Activated naive CD4-positive, alpha-beta T cell treated with anti-CD3 and anti-CD28 coated beads, Interleukin-2, amount 50 U/mL, for 72 hours (primary cell): ENCODE measurements at regions not wholly inside any gene's neighbourhood (a gene's known extent, or its start where the extent isn't known, plus 50 kb on each side); places are given as distances from the start of the nearest gene placed in this dataset.
A peak's percentile ranks its signal among the peaks of the same experiment; 100 is the strongest.
"Not testable (repeated sequence)": the region's sequence is repeated elsewhere in the genome, so short reads cannot be mapped to it uniquely, and the experiment has no call there.

Source experiments
- ATAC-seq, 2 donors: fragments of 150-1000 bp; cut with Tn5 transposase; 2 replicates each; pipeline ENCODE4 v1.10.0; 2021; ENCODE audit warnings: mild to moderate bottlenecking in 2 of 2, moderate library complexity in 2 of 2
- DNase-seq, 2 donors: peaks; one replicate each; pipeline ENCODE4 v3.0.0; 2021 to 2022; ENCODE audit warnings: low spot score in 2 of 2
- H3K27ac Mint-ChIP-seq, 2 donors: one replicate each; pipeline ENCODE4 v1.8.0; 2022; ENCODE audit warnings: mild to moderate bottlenecking in 2 of 2, mixed read lengths in 2 of 2
- H3K36me3 Mint-ChIP-seq, 2 donors: one replicate each; pipeline ENCODE4 v1.8.0; 2022; ENCODE audit warnings: mixed read lengths in 2 of 2
- H3K9me3 Mint-ChIP-seq, 2 donors: one replicate each; pipeline ENCODE4 v1.8.0; 2022; ENCODE audit warnings: mixed read lengths in 2 of 2

DNA sequence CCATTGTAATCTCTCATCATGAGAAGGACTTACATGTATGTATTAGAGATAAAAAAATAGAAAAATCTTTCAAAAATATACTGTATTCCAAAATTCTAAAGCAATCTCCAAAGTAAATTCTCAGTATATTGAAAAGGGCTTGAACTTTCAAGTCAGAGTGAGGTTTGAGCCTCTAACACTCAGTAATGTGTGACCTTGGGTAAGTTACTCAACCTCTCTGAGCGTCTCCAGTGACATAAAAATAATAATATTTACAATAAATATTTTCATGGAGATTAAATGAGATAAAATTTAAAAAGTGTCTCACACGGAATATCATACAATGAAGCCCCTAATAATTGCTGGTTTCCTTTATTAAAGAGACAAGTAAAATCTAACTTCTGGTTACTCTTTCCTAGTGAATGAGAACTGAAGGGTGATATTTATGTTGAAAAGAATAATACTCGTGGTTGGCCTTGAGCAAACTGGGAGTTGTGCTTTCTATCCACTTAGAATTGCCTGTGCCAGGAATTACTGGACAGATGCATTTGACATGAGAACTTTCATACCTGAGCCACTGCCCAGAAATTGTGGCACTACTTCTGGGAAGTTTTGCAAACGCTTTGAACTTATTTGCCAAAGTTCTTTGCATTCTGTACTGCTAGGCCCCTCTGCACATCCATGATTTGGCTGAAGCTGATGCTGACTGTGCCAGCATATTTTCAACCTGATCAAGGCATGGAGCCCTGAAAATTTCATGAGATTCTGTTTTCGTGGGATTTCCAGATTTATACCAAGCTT is 933.7 kb downstream of the GALC start:
- H3K36me3 Mint-ChIP-seq = no peaks in the 10 kb centered on the region
- H3K9me3 Mint-ChIP-seq = peaks cover 4 to 21% of the 10 kb centered on the region in 2 donors
- ATAC-seq (no peak), DNase-seq (no peak)
- no peak overlapping the region for H3K27ac Mint-ChIP-seq

DNA sequence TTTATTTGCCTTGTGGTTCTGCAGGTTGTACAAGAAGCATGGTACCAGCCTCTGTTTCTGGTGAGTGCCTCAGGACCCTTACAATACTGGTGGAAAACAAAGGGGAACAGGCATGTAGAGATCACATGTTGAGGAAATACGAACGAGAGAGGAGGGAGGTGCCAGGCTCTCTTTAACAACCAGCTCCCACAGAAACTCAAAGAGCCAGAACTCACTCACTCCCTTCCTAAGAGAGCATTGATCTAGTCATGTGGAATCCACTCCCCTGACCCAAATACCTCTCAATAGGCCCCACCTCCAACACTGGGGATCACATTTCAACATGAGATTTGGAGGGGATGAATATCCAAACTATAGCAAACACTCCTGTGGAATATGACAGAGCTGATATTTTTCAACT is 938.0 kb downstream of the GALC start:
- H3K9me3 Mint-ChIP-seq = peaks cover 0 to 7% of the 10 kb centered on the region in 2 donors
- H3K36me3 Mint-ChIP-seq = no peaks in the 10 kb centered on the region
- H3K27ac Mint-ChIP-seq = no peak overlapping the region
- no peak for DNase-seq
- no peak for ATAC-seq

DNA sequence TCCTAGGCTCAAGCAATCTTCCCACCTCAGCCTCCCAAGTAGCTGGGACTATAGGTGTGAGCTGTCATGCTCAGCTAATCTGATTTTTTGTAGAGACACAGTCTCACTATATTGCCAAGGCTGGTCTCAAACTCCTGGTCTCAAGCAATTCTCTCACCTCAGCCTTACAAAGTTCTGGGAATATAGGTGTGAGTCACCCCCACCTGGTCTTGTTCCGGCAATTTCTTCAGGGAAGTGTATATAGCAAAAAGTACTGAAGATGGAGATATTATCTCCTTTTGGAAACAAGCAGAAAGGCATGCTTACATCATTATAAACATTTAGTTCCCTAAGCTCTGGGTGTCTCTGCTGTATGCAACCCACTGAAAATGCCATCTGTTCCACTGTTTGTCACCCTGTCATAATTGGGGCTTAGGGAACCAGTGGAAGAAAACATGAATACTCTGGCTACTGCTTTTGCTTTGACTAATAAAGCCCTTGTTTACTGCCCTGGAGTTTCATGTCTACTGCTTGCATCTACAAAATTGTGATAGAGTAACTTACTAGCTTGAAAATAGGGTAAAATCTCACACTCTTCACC is 940.2 kb downstream of the GALC start:
- ATAC-seq (no peak), DNase-seq (no peak)
- Mint-ChIP-seq H3K9me3 (peaks cover 4 to 5% of the 10 kb centered on the region in 2 donors), H3K27ac (no peak overlapping the region), H3K36me3 (no peaks in the 10 kb centered on the region)

DNA sequence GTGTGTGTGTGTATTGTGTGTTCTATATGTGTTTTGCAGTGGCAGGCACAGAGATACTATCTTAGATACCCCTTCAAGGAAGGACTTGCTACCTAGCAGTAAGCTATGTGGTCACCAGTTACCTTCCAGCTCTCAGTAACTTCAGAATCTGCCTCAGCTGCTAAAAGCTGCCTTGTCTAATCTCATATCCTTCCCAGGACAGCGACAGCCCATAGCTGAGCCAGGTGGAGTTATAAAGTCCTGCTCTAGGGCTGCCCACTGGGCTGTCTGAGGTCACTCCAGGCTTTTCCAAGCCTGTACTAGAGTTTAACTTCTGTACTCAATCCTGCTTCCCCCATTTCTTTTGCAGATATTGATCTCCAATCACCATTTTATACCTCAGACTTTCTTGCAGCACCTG is 942.6 kb downstream of the GALC start:
- DNase-seq (no peak), ATAC-seq (no peak)
- Mint-ChIP-seq H3K9me3 (peaks cover 8 to 11% of the 10 kb centered on the region in 2 donors), H3K36me3 (no peaks in the 10 kb centered on the region), H3K27ac (no peak overlapping the region)

DNA sequence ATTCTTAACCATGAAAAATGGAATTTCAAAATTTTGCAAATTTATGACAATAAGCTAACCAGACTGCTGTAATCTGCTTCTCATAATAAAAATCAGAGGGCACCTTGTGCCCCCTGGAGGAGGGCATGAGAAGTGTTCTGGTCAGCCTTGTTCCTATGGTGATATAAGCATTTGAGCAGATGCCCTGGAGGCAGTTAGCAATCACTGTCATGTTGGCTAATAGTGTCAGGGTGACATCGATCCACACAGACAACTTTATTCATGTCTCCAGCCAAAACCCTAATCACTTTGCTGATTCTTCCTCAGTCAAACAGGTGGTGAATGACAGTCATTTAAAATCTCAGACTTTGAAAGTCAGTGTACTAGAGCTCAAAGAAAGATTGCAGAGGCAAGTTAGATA is 943.0 kb downstream of the GALC start:
- DNase-seq (peak in 1 of 2 donors; percentile 4), ATAC-seq (no peak)
- Mint-ChIP-seq H3K36me3 (no peaks in the 10 kb centered on the region), H3K27ac (no peak overlapping the region), H3K9me3 (peaks cover 8 to 11% of the 10 kb centered on the region in 2 donors)

DNA sequence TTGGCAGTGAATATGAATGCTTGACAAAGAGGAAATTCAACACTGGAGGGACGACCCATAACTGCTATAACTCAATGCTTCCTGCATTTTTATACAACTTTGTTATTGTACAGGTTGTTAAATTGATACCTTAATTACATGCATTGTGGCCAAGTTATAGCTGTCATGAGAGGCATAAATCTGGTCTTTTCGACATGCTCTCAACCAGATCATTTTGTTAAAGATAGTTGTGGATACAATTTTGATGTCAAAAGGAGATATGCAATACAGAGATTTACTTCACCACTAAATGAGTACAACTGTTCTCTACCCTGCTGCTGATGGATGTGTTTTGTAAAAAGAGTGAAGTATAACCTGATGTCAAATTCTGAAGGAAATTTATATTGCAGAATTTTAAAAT is 946.0 kb downstream of the GALC start:
- no peak for ATAC-seq
- Mint-ChIP-seq H3K36me3 (no peaks in the 10 kb centered on the region), H3K9me3 (peaks cover 15 to 20% of the 10 kb centered on the region in 2 donors), H3K27ac (no peak overlapping the region)
- DNase-seq = no peak

DNA sequence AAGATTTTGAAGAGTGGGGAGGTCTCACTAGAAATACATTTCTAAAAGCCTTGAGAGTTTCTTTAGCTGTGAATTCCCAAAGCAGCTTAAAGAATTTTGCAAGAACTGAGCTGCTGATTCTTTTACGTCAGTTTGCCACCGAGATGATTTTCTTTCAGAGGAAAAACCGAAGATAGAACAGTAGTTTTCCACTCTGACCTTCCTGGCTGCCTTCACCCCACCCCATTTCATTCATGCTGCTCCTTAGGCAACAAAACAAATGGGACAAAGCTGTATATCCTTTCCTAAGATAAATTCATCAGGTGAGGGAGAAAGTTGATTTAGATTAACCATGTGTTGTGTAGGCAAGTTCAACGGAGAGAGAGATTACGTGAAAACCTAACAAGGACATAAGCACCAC is 947.0 kb downstream of the GALC start:
- peaks cover 15 to 20% of the 10 kb centered on the region in 2 donors for H3K9me3 Mint-ChIP-seq
- no peak for DNase-seq
- H3K27ac Mint-ChIP-seq = no peak overlapping the region
- no peak for ATAC-seq
- no peaks in the 10 kb centered on the region for H3K36me3 Mint-ChIP-seq

DNA sequence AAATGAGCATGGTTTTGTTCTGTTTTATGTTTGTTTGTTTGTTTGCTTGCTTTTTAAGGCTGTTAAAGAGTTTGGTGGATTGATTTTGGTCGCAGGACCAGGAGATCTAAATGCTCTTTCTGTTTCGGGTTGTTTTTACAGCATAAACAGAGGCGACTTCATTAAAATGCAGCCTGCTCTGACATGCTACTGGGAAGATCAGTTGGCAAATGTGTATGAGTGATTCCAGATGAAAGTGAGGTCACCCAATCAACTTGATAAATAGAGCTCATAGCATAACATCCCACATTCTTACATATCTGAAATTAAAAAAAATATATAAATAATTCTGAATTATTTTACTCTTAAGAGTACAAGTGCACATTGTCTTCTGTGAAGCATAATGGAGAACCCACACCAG is 947.7 kb downstream of the GALC start:
- H3K9me3 Mint-ChIP-seq = peaks cover 16 to 23% of the 10 kb centered on the region in 2 donors
- no peaks in the 10 kb centered on the region for H3K36me3 Mint-ChIP-seq
- ATAC-seq (no peak), DNase-seq (no peak)
- no peak overlapping the region for H3K27ac Mint-ChIP-seq

DNA sequence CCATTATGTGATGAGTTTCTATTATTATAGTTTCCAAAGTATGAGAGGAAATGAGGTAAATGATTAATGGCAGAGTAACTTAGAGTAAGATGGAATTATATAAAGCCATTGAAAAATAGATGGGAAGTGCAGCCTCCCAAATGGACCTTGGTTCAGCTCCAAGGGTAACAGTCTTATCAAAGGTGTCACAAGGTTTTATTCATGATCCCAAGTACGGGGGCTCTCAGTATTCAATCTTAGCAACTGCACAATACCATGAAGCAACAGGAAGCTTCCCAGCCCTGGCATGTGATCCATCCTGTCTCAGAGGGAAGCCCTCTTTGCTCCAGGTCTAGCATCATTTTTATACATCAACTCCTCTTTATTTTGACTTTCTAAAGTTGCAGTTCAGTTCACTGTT is 948.2 kb downstream of the GALC start:
- Mint-ChIP-seq H3K9me3 (peaks cover 19 to 23% of the 10 kb centered on the region in 2 donors), H3K27ac (no peak overlapping the region), H3K36me3 (no peaks in the 10 kb centered on the region)
- DNase-seq (no peak), ATAC-seq (no peak)

DNA sequence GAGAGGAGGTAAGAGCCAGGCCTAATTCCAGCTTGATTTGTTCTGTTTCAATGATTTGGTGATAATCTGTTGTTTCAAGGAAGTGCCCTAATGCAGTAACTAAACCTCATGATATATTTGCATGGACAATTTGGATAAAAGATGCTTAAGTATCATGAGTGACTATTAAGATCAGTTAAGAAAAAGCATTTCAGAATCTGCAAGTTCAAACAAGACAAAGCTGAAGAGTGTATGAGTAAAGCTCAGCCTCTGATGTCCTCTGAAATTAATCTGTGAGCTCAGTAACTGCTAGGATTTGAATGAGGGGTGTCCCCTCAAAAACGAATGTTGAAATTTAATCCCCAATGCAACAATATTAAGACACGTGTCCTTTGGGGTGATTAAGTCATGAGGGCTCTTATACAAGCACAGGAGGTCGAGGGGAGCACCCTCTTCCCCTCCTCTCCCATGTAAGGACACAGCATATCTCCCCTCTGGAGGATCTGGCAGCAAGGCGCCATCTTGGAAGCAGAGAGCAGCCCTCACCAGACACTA is 949.2 kb downstream of the GALC start:
- DNase-seq (no peak), ATAC-seq (no peak)
- H3K9me3 Mint-ChIP-seq = peaks cover 26 to 29% of the 10 kb centered on the region in 2 donors
- no peak overlapping the region for H3K27ac Mint-ChIP-seq
- H3K36me3 Mint-ChIP-seq = no peaks in the 10 kb centered on the region

DNA sequence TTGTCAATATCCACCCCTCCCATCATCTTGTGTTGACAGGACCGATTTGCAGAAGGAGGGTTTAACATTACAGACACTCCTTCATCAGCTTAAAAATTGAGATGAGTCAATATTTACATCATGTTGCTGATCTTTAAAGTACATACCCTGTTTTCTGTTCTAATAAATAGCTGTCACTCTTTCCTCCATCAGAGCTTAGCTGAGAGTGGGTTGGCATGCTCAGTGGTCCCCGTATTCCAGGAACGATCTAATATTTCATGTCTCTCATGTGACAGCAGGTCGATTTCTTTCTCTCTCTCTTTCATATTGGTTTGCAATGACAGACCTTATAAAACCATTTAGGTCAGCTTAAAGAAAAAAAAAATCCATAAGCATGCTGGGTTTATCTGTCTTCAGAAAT is 950.6 kb downstream of the GALC start:
- no peak overlapping the region for H3K27ac Mint-ChIP-seq
- ATAC-seq (no peak), DNase-seq (no peak)
- H3K36me3 Mint-ChIP-seq = no peaks in the 10 kb centered on the region
- peaks cover 28 to 31% of the 10 kb centered on the region in 2 donors for H3K9me3 Mint-ChIP-seq

DNA sequence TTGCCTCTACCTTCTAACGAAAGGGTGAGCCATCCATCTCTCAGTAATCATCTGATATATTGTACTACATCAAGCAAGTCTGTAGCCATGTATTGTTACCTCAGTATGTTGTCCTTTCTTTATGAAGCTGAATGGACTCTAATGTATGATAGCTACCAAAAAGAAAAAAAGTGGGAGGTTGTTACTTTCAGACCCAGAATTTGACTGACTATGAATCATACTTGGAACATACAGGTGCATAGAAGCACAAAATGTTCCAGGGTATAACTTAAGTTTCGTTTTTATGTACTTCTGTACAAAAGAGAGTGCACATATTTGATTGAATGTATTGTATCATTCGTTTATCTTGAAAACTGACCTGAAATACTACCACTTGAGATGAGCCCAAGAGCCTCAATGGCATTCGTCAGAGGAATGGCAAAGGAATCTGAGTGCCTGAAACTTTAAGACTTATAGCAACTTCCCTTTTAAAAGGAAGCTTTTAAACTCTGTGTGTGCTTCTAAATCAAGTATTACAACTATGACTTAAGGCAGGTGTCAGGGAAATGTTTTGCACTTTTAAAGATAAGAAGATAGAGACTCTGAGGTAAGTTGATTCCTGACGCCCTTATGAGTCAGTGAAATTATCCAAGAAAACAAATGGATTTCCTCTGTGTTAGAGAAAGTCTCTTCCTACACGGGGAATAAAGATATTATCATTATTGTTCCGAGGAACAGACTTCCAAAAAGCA is 951.5 kb downstream of the GALC start:
- Mint-ChIP-seq H3K36me3 (no peaks in the 10 kb centered on the region), H3K27ac (no peak overlapping the region), H3K9me3 (peaks cover 22 to 28% of the 10 kb centered on the region in 2 donors)
- ATAC-seq (no peak), DNase-seq (no peak)

DNA sequence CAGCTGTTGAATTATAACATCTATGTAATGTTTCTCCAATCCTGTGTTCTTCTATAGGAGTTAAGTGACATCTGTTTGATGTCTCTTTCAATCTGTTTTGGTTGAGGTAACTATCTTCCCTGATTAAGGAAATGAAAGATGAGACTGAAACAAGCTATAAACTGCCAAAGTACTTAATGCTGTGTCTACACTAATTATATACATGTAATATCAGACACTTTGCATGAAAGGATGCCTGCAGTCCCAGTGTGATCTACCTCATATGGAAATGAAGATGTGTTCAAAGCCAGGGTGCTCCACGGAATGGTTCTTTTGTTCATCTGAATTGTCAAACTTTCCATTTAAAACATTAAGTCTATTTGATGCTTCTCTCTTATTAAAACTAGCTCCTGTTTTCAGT is 958.3 kb downstream of the GALC start:
- ATAC-seq (no peak), DNase-seq (no peak)
- Mint-ChIP-seq H3K27ac (no peak overlapping the region), H3K36me3 (no peaks in the 10 kb centered on the region), H3K9me3 (peaks cover 14 to 18% of the 10 kb centered on the region in 2 donors)

DNA sequence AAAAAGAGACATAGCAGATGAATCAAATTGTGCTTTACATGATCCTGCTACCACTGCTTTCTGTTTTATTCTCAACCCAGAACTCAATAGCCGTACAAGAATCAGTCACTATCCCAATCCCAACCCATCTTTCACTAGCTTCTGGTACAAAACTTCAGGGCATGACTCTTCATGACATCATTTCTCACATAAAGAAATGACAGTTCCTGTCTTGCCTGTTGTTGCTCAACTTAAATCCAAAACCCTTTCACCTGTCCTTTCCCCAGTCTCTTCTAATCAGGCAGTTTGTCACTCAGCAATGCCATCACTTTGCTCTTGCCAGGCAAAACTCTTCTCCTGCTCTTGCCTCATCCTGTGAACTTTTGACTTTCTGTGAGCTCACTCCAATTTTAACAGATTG is 962.8 kb downstream of the GALC start:
- H3K27ac Mint-ChIP-seq = no peak overlapping the region
- no peak for DNase-seq
- no peak for ATAC-seq
- peaks cover 9% of the 10 kb centered on the region in 2 donors for H3K9me3 Mint-ChIP-seq
- H3K36me3 Mint-ChIP-seq = no peaks in the 10 kb centered on the region

DNA sequence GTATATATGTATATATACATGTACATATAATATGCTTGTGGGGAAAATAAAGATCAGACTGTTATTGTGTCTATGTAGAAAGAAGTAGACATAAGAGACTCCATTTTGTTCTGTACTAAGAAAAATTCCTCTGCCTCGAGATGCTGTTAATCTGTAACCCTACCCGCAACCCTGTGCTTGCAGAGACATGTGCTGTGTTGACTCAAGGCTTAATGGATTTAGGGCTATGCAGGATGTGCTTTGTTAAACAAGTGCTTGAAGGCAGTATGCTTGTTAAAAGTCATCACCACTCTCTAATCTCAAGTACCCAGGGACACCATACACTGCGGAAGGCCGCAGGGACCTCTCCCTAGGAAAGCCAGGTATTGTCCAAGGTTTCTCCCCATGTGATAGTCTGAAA is 972.9 kb downstream of the GALC start:
- not testable (repeated sequence) for H3K9me3 Mint-ChIP-seq, DNase-seq, H3K36me3 Mint-ChIP-seq, ATAC-seq, H3K27ac Mint-ChIP-seq

DNA sequence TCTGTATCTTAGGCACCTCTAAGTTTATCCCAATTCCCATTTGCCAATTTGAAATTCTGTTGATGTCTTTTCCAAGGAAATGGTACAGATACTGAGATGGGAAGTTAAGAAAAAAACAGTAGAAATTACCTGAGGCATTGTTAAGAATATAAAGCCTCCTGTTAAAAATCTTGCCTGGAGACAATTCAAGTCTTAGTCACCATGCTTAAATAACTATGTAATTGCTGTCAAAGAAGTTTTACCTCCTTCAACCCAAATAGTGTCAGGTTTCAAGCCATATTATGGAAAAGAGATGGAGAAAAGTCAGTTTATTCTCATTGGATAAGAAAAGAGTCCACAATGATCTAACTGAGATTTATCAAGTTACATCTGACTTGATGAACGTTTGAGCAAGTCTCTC is 974.7 kb downstream of the GALC start:
- Mint-ChIP-seq H3K9me3 (peaks cover 4 to 5% of the 10 kb centered on the region in 2 donors), H3K27ac (no peak overlapping the region)

DNA sequence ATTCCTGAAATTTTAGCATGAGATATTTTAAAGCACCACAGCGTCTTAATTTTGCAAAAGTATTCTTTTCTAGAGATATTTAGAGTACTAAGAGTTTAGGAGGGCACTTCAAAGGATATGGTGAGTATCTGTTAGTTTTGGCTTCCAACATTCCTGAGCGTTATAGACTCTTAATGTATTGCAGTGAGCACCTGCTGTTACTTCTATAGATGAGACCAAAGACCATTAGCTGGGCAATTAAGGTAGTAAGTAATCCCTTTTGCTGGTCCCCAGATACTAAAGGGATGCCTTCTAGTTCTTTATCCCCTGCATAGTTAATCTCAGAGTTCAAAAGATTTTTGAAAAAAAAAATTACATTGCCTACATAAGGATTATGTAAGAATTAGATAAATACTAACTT is 975.6 kb downstream of the GALC start:
- H3K27ac Mint-ChIP-seq = no peak overlapping the region
- ATAC-seq (no peak), DNase-seq (no peak)
- no peaks in the 10 kb centered on the region for H3K36me3 Mint-ChIP-seq
- H3K9me3 Mint-ChIP-seq = peaks cover 4 to 5% of the 10 kb centered on the region in 2 donors

More for the DNA sequence above, 974.7 kb downstream of the GALC start:
- ATAC-seq (no peak), DNase-seq (no peak)
- no peaks in the 10 kb centered on the region for H3K36me3 Mint-ChIP-seq
